K562 (cell line): ENCODE measurements at regions not wholly inside any gene's neighbourhood (a gene's known extent, or its start where the extent isn't known, plus 50 kb on each side); places are given as distances from the start of the nearest gene placed in this dataset.

Experiments
- ATAC-seq: fragments of 200-7000 bp; cut with Tn5 transposase; 3 replicates; pipeline ENCODE4 v1.9.1; 2020; ENCODE audit warnings: moderate library complexity
- BruUV-seq: library from RNA; stranded (reverse); fragments of 400-500 nt; replicated peaks from 2 replicates; lab custom pipeline; 2021; lab: Mats Ljungman, UMichigan
- CTCF ChIA-PET: fragments of 300-600 bp; formaldehyde crosslinking; extraction: SDS; loops from one replicate; lab custom pipeline; 2021; ENCODE audit warnings: low intra/inter-chr PET ratio; lab: Yijun Ruan, JAX
- POLR2A ChIA-PET: fragments of 300-600, 350-650 bp; sonication (Branson Sonifier 250); formaldehyde crosslinking; extraction: SDS; loops from one replicate; lab custom pipeline; 2021; ENCODE audit warnings: antibody characterized with exemption, inconsistent platforms; lab: Yijun Ruan, JAX
- DNase-seq, 4 experiments: peaks; one replicate each; pipeline versions ENCODE4 v3.0.0 to v3.0.0-alpha.2; 2011 to 2018; ENCODE audit warnings: low spot score in 3 of 4, mixed read lengths in 3 of 4; ENCODE audit errors: extremely low read depth in 1 of 4
- FAIRE-seq: peaks from 2 replicates; lab custom pipeline; 2011; peaks lifted over from hg19 to GRCh38; lab: Jason Lieb, UNC
- H2AFZ ChIP-seq: 2 replicates; pipeline ENCODE4 v1.6.0; 2011; ENCODE audit warnings: low read depth, low read length, control low read depth, inconsistent platforms
- H3K27ac ChIP-seq: fragments of 200-600 bp; 3 replicates; pipeline ENCODE4 v1.8.0; 2011; ENCODE audit warnings: low read depth, mild to moderate bottlenecking, control low read depth, inconsistent platforms, low read length, moderate library complexity, mixed read lengths; ENCODE audit errors: extremely low read depth
- H3K27me3 ChIP-seq, 2 experiments: fragments of 300-600 bp in 1 of 2; 2 replicates in 1 of 2; 3 replicates in 1 of 2; pipeline versions ENCODE4 v1.6.0 to v1.8.0; 2011; ENCODE audit warnings: inconsistent platforms in 2 of 2, low read length in 2 of 2, mild to moderate bottlenecking in 1 of 2, mixed read lengths in 1 of 2, moderate library complexity in 1 of 2; ENCODE audit not compliant: control insufficient read depth in 2 of 2, insufficient read depth in 2 of 2
- H3K36me3 ChIP-seq: fragments of 300-600 bp; 3 replicates; pipeline ENCODE4 v1.8.0; 2011; ENCODE audit warnings: mild to moderate bottlenecking, low read length, inconsistent platforms; ENCODE audit not compliant: control insufficient read depth, insufficient read depth
- H3K4me1 ChIP-seq, 2 experiments: fragments of 200-600 bp in 1 of 2; replicated peaks in 1 of 2; 2 replicates in 1 of 2; 3 replicates in 1 of 2; pipeline versions ENCODE4 v1.5.1 to v1.8.0; 2011; ENCODE audit warnings: inconsistent platforms in 2 of 2, low read length in 2 of 2, mild to moderate bottlenecking in 1 of 2, mixed read lengths in 1 of 2, moderate library complexity in 1 of 2; ENCODE audit not compliant: control insufficient read depth in 2 of 2, insufficient read depth in 2 of 2
- H3K4me2 ChIP-seq: 2 replicates; pipeline ENCODE4 v1.6.1; 2011; ENCODE audit warnings: low read length, control low read depth, inconsistent platforms, mixed read lengths; ENCODE audit not compliant: insufficient read depth
- H3K4me3 ChIP-seq: fragments of 200-600 bp; sonication (generic), shearing (Covaris generic); 2 replicates; pipeline ENCODE4 v1.5.1; 2016; ENCODE audit warnings: control low read depth, inconsistent platforms
- H3K79me2 ChIP-seq: fragments of 200-600 bp; 3 replicates; pipeline ENCODE4 v1.8.0; 2011; ENCODE audit warnings: low read length, inconsistent platforms; ENCODE audit not compliant: control insufficient read depth, insufficient read depth
- H3K9ac ChIP-seq, 2 experiments: 2 replicates each; pipeline versions ENCODE4 v1.6.0 to v1.6.1; 2011; ENCODE audit warnings: low read depth in 2 of 2, low read length in 2 of 2, control low read depth in 1 of 2, inconsistent platforms in 1 of 2, mild to moderate bottlenecking in 1 of 2, mixed read lengths in 1 of 2; ENCODE audit not compliant: insufficient read depth in 1 of 2
- H3K9me1 ChIP-seq: one replicate; pipeline ENCODE4 v1.6.0; 2011; ENCODE audit warnings: inconsistent platforms, mild to moderate bottlenecking, low read length, moderate library complexity; ENCODE audit not compliant: control insufficient read depth, insufficient read depth
- H3K9me3 ChIP-seq: replicated peaks from 2 replicates; pipeline ENCODE4 v1.5.1; 2011; ENCODE audit warnings: low read depth, low read length, inconsistent platforms; ENCODE audit not compliant: control insufficient read depth, insufficient read depth
- H4K20me1 ChIP-seq: replicated peaks from 2 replicates; pipeline ENCODE4 v1.6.1; 2011; ENCODE audit warnings: low read length, inconsistent platforms, mixed read lengths; ENCODE audit not compliant: control insufficient read depth, insufficient read depth
- BCL6 ChIP-seq: fragments of 250-450 bp; sonication (Bioruptor Pico); IDR thresholded peaks from 2 replicates; pipeline ENCODE4 v1.4.0; 2020
- COPS2 ChIP-seq: fragments of 450-650 bp; conservative IDR thresholded peaks from 2 replicates; pipeline ENCODE4 v1.6.1; 2016; ENCODE audit warnings: mild to moderate bottlenecking, moderate library complexity
- ELF2 ChIP-seq: fragments of 250-450 bp; sonication (Bioruptor Pico); IDR thresholded peaks from 2 replicates; pipeline ENCODE4 v1.5.0; 2021; ENCODE audit warnings: mild to moderate bottlenecking
- ETV6 ChIP-seq, 3 experiments: fragments of 150-350 bp in 1 of 3; sonication (generic) in 1 of 3; formaldehyde crosslinking in 1 of 3; IDR thresholded peaks; 2 replicates each; pipeline versions ENCODE4 v1.6.1 to v1.8.0; 2014 to 2022; ENCODE audit warnings: borderline replicate concordance in 2 of 3, low read depth in 2 of 3, antibody characterized with exemption in 1 of 3, low read length in 1 of 3, mild to moderate bottlenecking in 1 of 3, missing genetic modification reagents in 1 of 3
- GTF2B ChIP-seq: IDR thresholded peaks from 2 replicates; pipeline ENCODE4 v1.6.1; 2011; ENCODE audit not compliant: insufficient read length; ENCODE audit errors: extremely low read depth
- HMG20B ChIP-seq: fragments of 250-450 bp; sonication (Bioruptor Pico); IDR thresholded peaks from 2 replicates; pipeline ENCODE4 v1.5.0; 2021; ENCODE audit warnings: mild to moderate bottlenecking
- JUNB ChIP-seq: fragments of 450-650 bp; formaldehyde crosslinking; conservative IDR thresholded peaks from 2 replicates; pipeline ENCODE4 v1.4.0; 2020; ENCODE audit warnings: mild to moderate bottlenecking
- MEF2D ChIP-seq: conservative IDR thresholded peaks from 2 replicates; pipeline ENCODE4 v1.6.1; 2016; ENCODE audit warnings: low read depth, missing genetic modification characterization, missing compliant biosample characterization
- MITF ChIP-seq: IDR thresholded peaks from 2 replicates; pipeline ENCODE4 v1.6.1; 2014; ENCODE audit warnings: antibody characterized with exemption
- NFE2 ChIP-seq: IDR thresholded peaks from 2 replicates; pipeline ENCODE4 v1.6.1; 2014; ENCODE audit warnings: antibody characterized with exemption, low read depth
- PATZ1 ChIP-seq: fragments of 250-450 bp; sonication (Bioruptor Pico); IDR thresholded peaks from 2 replicates; pipeline ENCODE4 v1.5.0; 2020; ENCODE audit warnings: mild to moderate bottlenecking, borderline replicate concordance
- PCBP2 ChIP-seq: fragments of 200-400 bp; formaldehyde crosslinking; IDR thresholded peaks from 2 replicates; pipeline ENCODE4 v1.6.1; 2018; ENCODE audit warnings: low read length, low read depth, mild to moderate bottlenecking, moderate library complexity; ENCODE audit not compliant: poor library complexity, severe bottlenecking
- PHF21A ChIP-seq: fragments of 450-650 bp; IDR thresholded peaks from 2 replicates; pipeline ENCODE4 v1.6.1; 2017; ENCODE audit warnings: low read depth, borderline replicate concordance
- SIN3A ChIP-seq, 2 experiments: fragments of 150-350 bp in 1 of 2; IDR thresholded peaks; 2 replicates each; pipeline ENCODE4 v1.6.1; 2011 to 2016; ENCODE audit warnings: borderline replicate concordance in 2 of 2, low read depth in 2 of 2, low read length in 2 of 2, mild to moderate bottlenecking in 2 of 2, moderate library complexity in 2 of 2; ENCODE audit not compliant: control insufficient read depth in 1 of 2
- SOX6 ChIP-seq: fragments of 450-650 bp; IDR thresholded peaks from 2 replicates; pipeline ENCODE4 v1.6.1; 2014; ENCODE audit warnings: mild to moderate bottlenecking
- TAF9B ChIP-seq: fragments of 450-650 bp; IDR thresholded peaks from 2 replicates; pipeline ENCODE4 v1.6.1; 2018; ENCODE audit warnings: mild to moderate bottlenecking; ENCODE audit not compliant: partially characterized antibody
- WHSC1 ChIP-seq: IDR thresholded peaks from one replicate; pipeline ENCODE4 v1.6.1; 2012; ENCODE audit warnings: low read length, control low read depth, inconsistent platforms
- ZBTB9 ChIP-seq: fragments of 450-650 bp; formaldehyde crosslinking; IDR thresholded peaks from 2 replicates; pipeline ENCODE4 v1.4.0; 2020; ENCODE audit warnings: mild to moderate bottlenecking, moderate library complexity
- ZC3H8 ChIP-seq: fragments of 450-650 bp; IDR thresholded peaks from 2 replicates; pipeline ENCODE4 v1.6.1; 2017
- WGBS: fragments of 100-300 bp; shearing (Covaris generic); methylation state at CpG from one replicate; pipeline ENCODE4 v1.1.6; 2016; ENCODE audit warnings: low coverage, mixed read lengths; ENCODE audit not compliant: insufficient coverage; ENCODE audit errors: missing lambda C conversion rate; 5-methylcytosine and 5-hydroxymethylcytosine counted together
- in situ Hi-C: fragments of 300-500 bp; cut with MboI; formaldehyde crosslinking; loops from 4 replicates; pipeline ENCODE4 v1.15.0; 2018; ENCODE audit warnings: inconsistent platforms, mixed read lengths
- intact Hi-C: fragments of 100-400 bp; cut with micrococcal nuclease; formaldehyde crosslinking; loops from 2 replicates; pipeline ENCODE4 v1.14.2; 2022

GRCh38 chr2:234635284-234635683 is 138.4 kb upstream of the ARL4C start:
- TF ChIP-seq TAF9B (no peak), ZC3H8 (no peak), HMG20B (CRISPR knock-in tag) (no peak), PATZ1 (CRISPR knock-in tag) (no peak), GTF2B (no peak), BCL6 (CRISPR knock-in tag) (no peak), ZBTB9 (CRISPR knock-in tag) (no peak), MITF (no peak), ETV6 (IDR thresholded peaks at IDR 0.05; ENCODE audit: borderline replicate concordance in 1 of 2, low read depth in 2 of 2, low read length in 1 of 2) (no peak), ETV6 (CRISPR knock-in tag; IDR thresholded peaks at IDR 0.05; ENCODE audit: borderline replicate concordance) (no peak), NFE2 (no peak), ELF2 (CRISPR knock-in tag) (no peak), PCBP2 (no peak), MEF2D (tag) (no peak), SOX6 (no peak), JUNB (CRISPR knock-in tag) (no peak), WHSC1 (no peak), SIN3A (IDR thresholded peaks at IDR 0.05; ENCODE audit: borderline replicate concordance in 2 of 2, control insufficient read depth in 1 of 2, low read depth in 2 of 2, low read length in 2 of 2) (no peak), PHF21A (no peak), COPS2 (no peak)
- TF ChIP-seq, all 486 proteins: peak for 0
- no peaks in the 10 kb centered on the region for H3K79me2 ChIP-seq
- no peaks in the 10 kb centered on the region for H3K4me1 ChIP-seq
- H4K20me1 ChIP-seq, result no peaks in the 10 kb centered on the region
- no peaks in the 10 kb centered on the region; a peak in 1 of 5 replicates for H3K27me3 ChIP-seq
- no peaks in the 10 kb centered on the region for H3K36me3 ChIP-seq
- H3K9me3 ChIP-seq, result no peaks in the 10 kb centered on the region
- H2AFZ ChIP-seq, result no peak overlapping the region
- no TSS peak for BruUV-seq
- intact Hi-C loops (no loop called here), in situ Hi-C loops (no loop called here)
- CTCF ChIA-PET, result no interaction called here
- no peaks in the 10 kb centered on the region for H3K9me1 ChIP-seq
- FAIRE-seq, result no peak
- POLR2A ChIA-PET, result no interaction called here
- 0% methylated on average over 1 of the region's 1 CpG for WGBS
- no peak for ATAC-seq
- no peak overlapping the region for H3K4me3 ChIP-seq
- no peak overlapping the region for H3K9ac ChIP-seq
- H3K4me2 ChIP-seq, result no peak overlapping the region
- DNase-seq, result no peak
- H3K27ac ChIP-seq, result no peak overlapping the region
